Cardiac fibroblast (primary cell): ENCODE measurements at regions not wholly inside any gene's neighbourhood (a gene's known extent, or its start where the extent isn't known, plus 50 kb on each side); places are given as distances from the start of the nearest gene placed in this dataset.
"Not testable (repeated sequence)": the region's sequence is repeated elsewhere in the genome, so short reads cannot be mapped to it uniquely, and the experiment has no call there.

Experiments
- DNase-seq, 2 donors: peaks; one replicate each; pipeline versions ENCODE4 v3.0.0 to v3.0.0-alpha.2; 2010; ENCODE audit warnings: low read depth in 2 of 2
- H3K4me3 ChIP-seq, 2 donors: replicated peaks in 1 of 2; 1 replicate in 1 of 2; 2 replicates in 1 of 2; pipeline ENCODE4 v1.5.1; 2011; ENCODE audit warnings: low read depth in 2 of 2, low read length in 2 of 2, mild to moderate bottlenecking in 2 of 2, moderate library complexity in 1 of 2
- CTCF ChIP-seq: IDR thresholded peaks from one replicate; pipeline ENCODE4 v1.5.1; 2011; ENCODE audit warnings: low read depth, mild to moderate bottlenecking, low read length, inconsistent platforms

- TF ChIP-seq CTCF, result no peak
- DNase-seq, result no peak
- H3K4me3 ChIP-seq, result no peak overlapping the region
Measured at GRCh38 chr14:83883732-83884131, 1646.2 kb upstream of the FLRT2 start.

- no peak for TF ChIP-seq CTCF
- DNase-seq, result no peak
- H3K4me3 ChIP-seq, result no peak overlapping the region
Measured at GRCh38 chr14:83885837-83886293, 1644.1 kb upstream of the FLRT2 start.

GRCh38 chr14:83887866-83888265 lies 1642.1 kb upstream of the FLRT2 start:
- no peak overlapping the region for H3K4me3 ChIP-seq
- no peak for TF ChIP-seq CTCF
- DNase-seq, result no peak

GRCh38 chr14:83893447-83893846 lies 1636.5 kb upstream of the FLRT2 start:
- no peak for DNase-seq
- no peak for TF ChIP-seq CTCF
- H3K4me3 ChIP-seq, result no peak overlapping the region

- DNase-seq, result no peak
- H3K4me3 ChIP-seq, result no peak overlapping the region
- TF ChIP-seq CTCF, result no peak
Measured at GRCh38 chr14:83894568-83894967, 1635.4 kb upstream of the FLRT2 start.

GRCh38 chr14:83898558-83898957 lies 1631.4 kb upstream of the FLRT2 start:
- not testable (repeated sequence) for DNase-seq, H3K4me3 ChIP-seq

- TF ChIP-seq CTCF, result no peak
- H3K4me3 ChIP-seq, result no peak overlapping the region
- DNase-seq, result no peak
Measured at GRCh38 chr14:83899706-83900105, 1630.2 kb upstream of the FLRT2 start.
